ENCODE measurements at regions not wholly inside any gene's neighbourhood (a gene's known extent, or its start where the extent isn't known, plus 50 kb on each side); places are given as distances from the start of the nearest gene placed in this dataset.

GRCh38 chr15:66848686-66849392 lies 146.8 kb downstream of the SMAD6 start:
- no peak for DNase-seq

- no peak for DNase-seq
Measured at GRCh38 chr15:66849393-66849745, 147.3 kb downstream of the SMAD6 start.

GRCh38 chr15:66849746-66850077 lies 147.7 kb downstream of the SMAD6 start:
- DNase-seq: no peak

- DNase-seq: no peak
Measured at GRCh38 chr15:66850078-66850991, 148.3 kb downstream of the SMAD6 start.

- DNase-seq: no peak
Measured at GRCh38 chr15:66850996-66851310, 148.9 kb downstream of the SMAD6 start.

GRCh38 chr15:66851311-66852063 lies 149.5 kb downstream of the SMAD6 start:
- peak; percentile 53 for DNase-seq

GRCh38 chr15:66852064-66852905 lies 150.2 kb downstream of the SMAD6 start:
- DNase-seq: no peak

GRCh38 chr15:66854012-66854965 lies 152.3 kb downstream of the SMAD6 start:
- no peak for DNase-seq

- no peak for DNase-seq
Measured at GRCh38 chr15:66855041-66855440, 153.0 kb downstream of the SMAD6 start.

GRCh38 chr15:66857694-66858093 lies 155.7 kb downstream of the SMAD6 start:
- DNase-seq: no peak

GRCh38 chr15:66858423-66859207 lies 156.6 kb downstream of the SMAD6 start:
- DNase-seq: no peak

GRCh38 chr15:66859688-66860253 lies 157.7 kb downstream of the SMAD6 start:
- no peak for DNase-seq

- DNase-seq: no peak
Measured at GRCh38 chr15:66860844-66861243, 158.8 kb downstream of the SMAD6 start.

- no peak for DNase-seq
Measured at GRCh38 chr15:66862111-66862939, 160.3 kb downstream of the SMAD6 start.

GRCh38 chr15:66862940-66863335 lies 160.9 kb downstream of the SMAD6 start:
- DNase-seq: peak; percentile 59

- DNase-seq: no peak
Measured at GRCh38 chr15:66863390-66864085, 161.5 kb downstream of the SMAD6 start.

- DNase-seq: no peak
Measured at GRCh38 chr15:66864086-66864830, 162.2 kb downstream of the SMAD6 start.

GRCh38 chr15:66864871-66865281 lies 162.8 kb downstream of the SMAD6 start:
- no peak for DNase-seq

All from effector CD4-positive, alpha-beta T cell (primary cell).